GM18511 (cell line): ENCODE measurements at regions not wholly inside any gene's neighbourhood (a gene's known extent, or its start where the extent isn't known, plus 50 kb on each side); places are given as distances from the start of the nearest gene placed in this dataset.
A peak's percentile ranks its signal among the peaks of the same experiment; 100 is the strongest.

Source experiments
- ATAC-seq: cut with Tn5 transposase; IDR thresholded peaks from one replicate; pipeline ENCODE4 v1.9.1; 2021; ENCODE audit warnings: mild to moderate bottlenecking, moderate library complexity; ENCODE audit not compliant: unreplicated experiment

- no peak for ATAC-seq
Observed at GRCh38 chr5:61777292-61777691, 445.2 kb downstream of the ZSWIM6 start.

GRCh38 chr5:61779743-61780142 is 447.7 kb downstream of the ZSWIM6 start:
- no peak for ATAC-seq

- ATAC-seq = no peak
Observed at GRCh38 chr5:61783481-61783880, 451.4 kb downstream of the ZSWIM6 start.

- no peak for ATAC-seq
Observed at GRCh38 chr5:61784341-61784740, 452.3 kb downstream of the ZSWIM6 start.

GRCh38 chr5:61788548-61788947 is 456.5 kb downstream of the ZSWIM6 start:
- ATAC-seq = no peak

- no peak for ATAC-seq
Observed at GRCh38 chr5:61790007-61790406, 457.9 kb downstream of the ZSWIM6 start.

- ATAC-seq = peak; percentile 92
Observed at GRCh38 chr5:61790678-61791077, 458.6 kb downstream of the ZSWIM6 start.

- no peak for ATAC-seq
Observed at GRCh38 chr5:61796773-61797172, 464.7 kb downstream of the ZSWIM6 start.

GRCh38 chr5:61800450-61800849 is 468.4 kb downstream of the ZSWIM6 start:
- no peak for ATAC-seq

- ATAC-seq = no peak
Observed at GRCh38 chr5:61801174-61801573, 469.1 kb downstream of the ZSWIM6 start.

- no peak for ATAC-seq
Observed at GRCh38 chr5:61802456-61802855, 470.4 kb downstream of the ZSWIM6 start.

GRCh38 chr5:61805101-61805500 is 473.0 kb downstream of the ZSWIM6 start:
- no peak for ATAC-seq

GRCh38 chr5:61806491-61807020 is 474.5 kb downstream of the ZSWIM6 start:
- no peak for ATAC-seq

- ATAC-seq = no peak
Observed at GRCh38 chr5:61808091-61808490, 476.0 kb downstream of the ZSWIM6 start.

GRCh38 chr5:61808909-61809308 is 476.9 kb downstream of the ZSWIM6 start:
- no peak for ATAC-seq

- no peak for ATAC-seq
Observed at GRCh38 chr5:61809651-61810050, 477.6 kb downstream of the ZSWIM6 start.

- ATAC-seq = peak; percentile 46
Observed at GRCh38 chr5:61811052-61811451, 479.0 kb downstream of the ZSWIM6 start.

- no peak for ATAC-seq
Observed at GRCh38 chr5:61813361-61813760, 481.3 kb downstream of the ZSWIM6 start.

- ATAC-seq = no peak
Observed at GRCh38 chr5:61815339-61815738, 483.3 kb downstream of the ZSWIM6 start.

GRCh38 chr5:61816146-61816545 is 484.1 kb downstream of the ZSWIM6 start:
- ATAC-seq = no peak

- ATAC-seq = no peak
Observed at GRCh38 chr5:61816585-61817450, 484.8 kb downstream of the ZSWIM6 start.

- ATAC-seq = no peak
Observed at GRCh38 chr5:61817472-61818326, 485.6 kb downstream of the ZSWIM6 start.
